Tibial artery (tissue), 4 donors: ENCODE measurements at regions not wholly inside any gene's neighbourhood (a gene's known extent, or its start where the extent isn't known, plus 50 kb on each side); places are given as distances from the start of the nearest gene placed in this dataset.
A peak's percentile ranks its signal among the peaks of the same experiment; 100 is the strongest.

Source experiments
- DNase-seq, 2 donors: peaks; one replicate each; pipeline ENCODE4 v3.0.0-alpha.2; 2019
- H3K27ac ChIP-seq, 2 donors: fragments of 200-600 bp; sonication (generic) in 1 of 2; 1 replicate in 1 of 2; 2 replicates in 1 of 2; pipeline ENCODE4 v1.5.1; 2018 to 2019; ENCODE audit warnings: mild to moderate bottlenecking in 1 of 2
- H3K27me3 ChIP-seq, 2 donors: fragments of 200-600 bp; sonication (generic) in 1 of 2; one replicate each; pipeline versions ENCODE4 v1.5.1 to v1.6.0; 2016 to 2019
- H3K36me3 ChIP-seq, 3 donors: fragments of 200-600 bp; sonication (generic) in 2 of 3; one replicate each; pipeline ENCODE4 v1.5.1; 2016 to 2019; ENCODE audit warnings: mild to moderate bottlenecking in 2 of 3
- H3K4me1 ChIP-seq, 4 donors: fragments of 200-600 bp; sonication (generic) in 2 of 4; 1 replicate in 3 of 4; 2 replicates in 1 of 4; pipeline ENCODE4 v1.5.1; 2016 to 2019
- H3K4me3 ChIP-seq, 2 donors: fragments of 200-600 bp; sonication (generic) in 1 of 2; 1 replicate in 1 of 2; 2 replicates in 1 of 2; pipeline ENCODE4 v1.5.1; 2018 to 2019; ENCODE audit warnings: mild to moderate bottlenecking in 2 of 2
- H3K9me3 ChIP-seq, 3 donors: fragments of 200-600 bp; sonication (generic) in 1 of 3; one replicate each; pipeline ENCODE4 v1.5.1; 2016 to 2019
- intact Hi-C: fragments of 100-400 bp; cut with DNase I; formaldehyde crosslinking; loops from one replicate; pipeline ENCODE4 v1.15.0; 2023; ENCODE audit warnings: low total_unique reads
- TF ChIP-seq, protein P1 (sequence below), 2 experiments: fragments of 200-600 bp in 1 of 2; fragments of 450-650 bp in 1 of 2; IDR thresholded peaks; one replicate each; pipeline ENCODE4 v1.5.1; 2017 to 2019; ENCODE audit warnings: antibody characterized with exemption in 2 of 2, mild to moderate bottlenecking in 1 of 2, moderate library complexity in 1 of 2

DNA sequence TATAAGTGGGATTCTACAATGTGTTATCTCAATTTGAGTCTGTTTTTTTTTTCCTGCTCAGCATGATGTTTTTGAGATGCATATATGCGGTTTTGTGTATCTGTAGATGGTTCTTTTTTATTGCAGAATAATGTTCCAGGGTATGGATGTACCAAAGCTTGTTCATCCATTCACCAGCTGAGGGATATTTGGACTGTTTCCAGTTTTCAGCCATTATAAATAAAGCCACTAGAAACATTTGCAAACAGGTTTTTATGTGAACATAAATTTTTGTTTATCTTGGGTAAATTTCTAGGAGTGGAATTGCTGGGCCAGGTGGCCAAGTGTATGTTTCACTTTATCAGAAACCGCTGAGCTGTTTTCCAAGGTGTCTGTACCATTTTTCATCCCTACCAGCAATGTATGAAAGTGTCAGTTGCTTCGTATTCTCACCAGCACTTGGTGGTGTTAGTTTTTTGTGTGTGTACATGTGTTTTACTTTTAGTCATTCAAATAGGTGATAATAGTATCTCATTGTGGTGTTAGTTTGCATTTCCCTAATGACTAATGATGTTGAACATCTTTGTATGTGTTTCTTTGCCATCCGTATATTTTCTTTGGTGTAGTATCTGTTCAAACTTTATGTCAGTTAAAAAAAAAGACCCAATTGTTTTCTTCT is 124.2 kb downstream of the CEBPB start:
- H3K27me3 ChIP-seq: no peaks in the 10 kb centered on the region
- no peaks in the 10 kb centered on the region for H3K9me3 ChIP-seq
- no peak overlapping the region for H3K4me3 ChIP-seq
- no peaks in the 10 kb centered on the region for H3K36me3 ChIP-seq
- TF ChIP-seq, protein P1, sequence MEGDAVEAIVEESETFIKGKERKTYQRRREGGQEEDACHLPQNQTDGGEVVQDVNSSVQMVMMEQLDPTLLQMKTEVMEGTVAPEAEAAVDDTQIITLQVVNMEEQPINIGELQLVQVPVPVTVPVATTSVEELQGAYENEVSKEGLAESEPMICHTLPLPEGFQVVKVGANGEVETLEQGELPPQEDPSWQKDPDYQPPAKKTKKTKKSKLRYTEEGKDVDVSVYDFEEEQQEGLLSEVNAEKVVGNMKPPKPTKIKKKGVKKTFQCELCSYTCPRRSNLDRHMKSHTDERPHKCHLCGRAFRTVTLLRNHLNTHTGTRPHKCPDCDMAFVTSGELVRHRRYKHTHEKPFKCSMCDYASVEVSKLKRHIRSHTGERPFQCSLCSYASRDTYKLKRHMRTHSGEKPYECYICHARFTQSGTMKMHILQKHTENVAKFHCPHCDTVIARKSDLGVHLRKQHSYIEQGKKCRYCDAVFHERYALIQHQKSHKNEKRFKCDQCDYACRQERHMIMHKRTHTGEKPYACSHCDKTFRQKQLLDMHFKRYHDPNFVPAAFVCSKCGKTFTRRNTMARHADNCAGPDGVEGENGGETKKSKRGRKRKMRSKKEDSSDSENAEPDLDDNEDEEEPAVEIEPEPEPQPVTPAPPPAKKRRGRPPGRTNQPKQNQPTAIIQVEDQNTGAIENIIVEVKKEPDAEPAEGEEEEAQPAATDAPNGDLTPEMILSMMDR (IDR thresholded peaks at IDR 0.05): no peak
- DNase-seq: no peak
- H3K27ac ChIP-seq: peak overlapping the region in 1 of 2 donors; percentile 79
- peaks cover 0 to 52% (median 33%) of the 10 kb centered on the region in 4 donors for H3K4me1 ChIP-seq
- intact Hi-C loops: no loop called here

DNA sequence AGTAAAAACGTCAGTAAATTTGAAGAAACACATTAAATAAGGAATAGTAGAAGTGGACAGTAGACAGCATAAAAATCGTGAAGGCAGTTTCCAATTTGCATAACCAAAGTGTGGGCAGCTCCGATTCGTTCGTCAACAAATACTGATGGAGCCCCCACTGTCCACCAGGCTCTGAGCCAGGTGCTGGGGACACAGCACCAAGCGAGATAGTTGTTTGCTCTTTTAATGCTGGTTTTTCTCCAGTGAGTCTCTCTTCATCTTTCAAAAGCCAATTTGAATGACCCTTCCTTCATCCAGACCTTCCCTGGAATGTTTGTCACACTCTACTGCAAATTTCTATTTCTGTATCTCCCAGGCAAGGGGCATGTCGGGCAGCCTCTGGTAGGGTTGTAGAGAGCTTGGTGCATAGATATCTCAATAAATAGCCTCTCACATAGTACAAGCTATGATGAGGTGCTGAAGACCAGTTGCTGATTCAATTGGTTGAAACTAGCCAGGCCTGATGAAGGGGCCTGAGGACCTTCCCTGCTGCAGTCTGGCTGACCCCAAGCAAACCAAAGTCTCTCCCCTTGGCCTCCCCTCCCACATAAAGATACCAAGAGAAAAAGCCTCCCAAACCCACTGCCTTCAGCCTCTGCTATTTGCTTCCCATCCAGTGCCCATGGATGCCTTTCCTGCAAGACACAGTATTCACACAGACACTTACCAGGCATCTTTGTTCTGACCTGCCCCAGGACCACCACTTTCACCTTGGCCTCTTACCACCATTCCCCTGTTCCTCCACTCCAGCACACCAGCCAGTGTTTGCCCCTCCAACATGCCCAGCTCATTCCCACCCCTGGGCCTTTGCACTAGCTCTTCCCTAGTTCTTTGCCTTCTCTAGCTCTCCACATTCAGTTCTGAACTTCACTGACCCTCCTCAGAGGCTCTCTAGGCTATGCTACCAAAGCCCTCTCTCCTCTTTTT is 125.2 kb downstream of the CEBPB start:
- Histone ChIP-seq H3K36me3 (no peaks in the 10 kb centered on the region), H3K9me3 (no peaks in the 10 kb centered on the region), H3K27ac (peak overlapping the region; percentile 25 to 66), H3K4me3 (no peak overlapping the region), H3K27me3 (no peaks in the 10 kb centered on the region), H3K4me1 (peaks cover 0 to 53% (median 40%) of the 10 kb centered on the region in 4 donors)
- DNase-seq: peak in 1 of 2 donors; percentile 35
- intact Hi-C loops: no loop called here
- TF ChIP-seq, protein P1 (IDR thresholded peaks at IDR 0.05): no peak

DNA sequence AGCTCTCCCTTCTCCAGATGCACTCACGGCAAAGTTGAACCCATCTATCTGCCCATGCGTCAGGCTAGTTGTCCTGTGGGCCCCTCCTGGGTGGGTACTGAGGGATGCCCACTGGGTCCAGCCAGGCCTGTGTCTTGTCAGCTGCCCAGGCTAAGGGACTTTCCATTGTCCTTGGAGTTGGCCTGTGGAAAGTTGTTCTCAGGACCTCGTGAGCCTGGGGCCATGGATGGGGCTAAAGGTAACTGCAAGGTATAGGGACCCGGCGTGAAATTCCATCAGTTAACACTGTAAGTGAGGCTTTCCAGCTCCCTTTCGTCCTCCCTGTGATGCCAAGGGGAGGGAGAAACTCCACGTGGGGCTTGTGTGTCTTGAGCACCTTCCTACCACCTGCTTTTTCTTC is 126.5 kb downstream of the CEBPB start:
- peaks cover 0 to 55% (median 44%) of the 10 kb centered on the region in 4 donors for H3K4me1 ChIP-seq
- intact Hi-C loops: no loop called here
- no peaks in the 10 kb centered on the region for H3K36me3 ChIP-seq
- no peak overlapping the region for H3K4me3 ChIP-seq
- peak in 1 of 2 donors; percentile 47 for DNase-seq
- no peaks in the 10 kb centered on the region for H3K27me3 ChIP-seq
- H3K27ac ChIP-seq: peak overlapping the region in 1 of 2 donors; percentile 24
- no peaks in the 10 kb centered on the region for H3K9me3 ChIP-seq
- TF ChIP-seq, protein P1 (IDR thresholded peaks at IDR 0.05): no peak

DNA sequence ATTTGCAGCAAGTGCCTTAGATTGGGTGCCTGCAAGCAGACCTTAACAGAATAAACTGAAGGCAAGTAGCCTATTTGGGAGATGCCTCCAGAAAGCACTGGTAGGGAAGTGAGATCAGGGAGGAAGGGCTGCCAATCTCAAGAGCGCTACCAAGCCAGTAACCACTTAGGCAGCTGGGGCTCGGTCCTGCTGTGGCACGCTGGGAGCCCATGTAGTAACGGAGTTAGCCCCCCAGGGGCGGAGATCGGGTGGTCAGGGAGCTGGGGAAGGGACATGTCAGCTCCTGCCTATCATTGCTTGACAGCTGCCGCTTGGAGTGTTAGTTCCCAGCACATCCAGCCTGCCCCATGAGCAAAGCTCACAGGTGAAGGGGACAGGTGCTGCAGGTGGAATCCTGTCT is 127.0 kb downstream of the CEBPB start:
- no peaks in the 10 kb centered on the region for H3K27me3 ChIP-seq
- TF ChIP-seq, protein P1 (IDR thresholded peaks at IDR 0.05): no peak
- H3K36me3 ChIP-seq: no peaks in the 10 kb centered on the region
- no peaks in the 10 kb centered on the region for H3K9me3 ChIP-seq
- peak in 1 of 2 donors; percentile 63 for DNase-seq
- no peak overlapping the region for H3K4me3 ChIP-seq
- peaks cover 0 to 55% (median 43%) of the 10 kb centered on the region in 4 donors for H3K4me1 ChIP-seq
- intact Hi-C loops: no loop called here
- H3K27ac ChIP-seq: peak overlapping the region in 1 of 2 donors; percentile 5

DNA sequence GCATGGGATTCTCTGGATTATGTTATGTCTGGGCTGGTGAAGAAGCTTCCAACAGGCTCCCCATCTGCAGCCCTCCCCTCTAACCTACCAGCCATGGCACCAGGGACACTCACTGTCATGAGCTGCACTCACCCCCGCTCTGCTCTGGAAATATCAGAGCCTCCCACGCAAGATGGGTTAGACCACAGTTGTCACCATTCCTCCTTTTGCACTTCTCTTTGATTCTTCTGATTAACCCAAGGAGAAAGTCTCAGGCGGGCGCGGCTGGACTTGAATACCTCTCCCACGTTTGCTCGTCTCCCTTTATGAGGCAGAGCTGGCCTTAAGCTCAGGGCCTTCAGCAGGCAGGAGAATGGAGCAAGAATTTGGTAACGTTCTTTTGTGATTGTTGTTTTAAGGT is 128.1 kb downstream of the CEBPB start:
- Histone ChIP-seq H3K27ac (no peak overlapping the region), H3K9me3 (no peaks in the 10 kb centered on the region), H3K27me3 (no peaks in the 10 kb centered on the region), H3K4me3 (no peak overlapping the region), H3K4me1 (peaks cover 0 to 45% (median 34%) of the 10 kb centered on the region in 4 donors), H3K36me3 (no peaks in the 10 kb centered on the region)
- intact Hi-C loops: no loop called here
- peak in 1 of 2 donors; percentile 50 for DNase-seq
- TF ChIP-seq, protein P1 (IDR thresholded peaks at IDR 0.05): no peak
